Activated T-helper 1 cell treated with anti-CD3 and anti-CD28 coated beads, Interleukin-12 subunit alpha, Interleukin-12 subunit beta, Interleukin-2, Interleukin-4 antibody, amounts not matched to agents 30 ng/mL and 10 ng/mL and 1 ng/mL, durations not matched to agents 14 hours and 24 hours and 36 hours (primary cell): ENCODE measurements at regions not wholly inside any gene's neighbourhood (a gene's known extent, or its start where the extent isn't known, plus 50 kb on each side); places are given as distances from the start of the nearest gene placed in this dataset.
"Not testable (repeated sequence)": the region's sequence is repeated elsewhere in the genome, so short reads cannot be mapped to it uniquely, and the experiment has no call there.

ENCODE experiments used
- DNase-seq: peaks from one replicate; pipeline ENCODE4 v3.0.0; 2021; ENCODE audit warnings: low spot score
- H3K27ac Mint-ChIP-seq: one replicate; pipeline ENCODE4 v1.8.0; 2021; ENCODE audit warnings: mild to moderate bottlenecking, mixed read lengths
- H3K27me3 Mint-ChIP-seq: one replicate; pipeline ENCODE4 v1.8.0; 2022; ENCODE audit warnings: mild to moderate bottlenecking, moderate library complexity, mixed read lengths; ENCODE audit not compliant: insufficient read depth
- H3K36me3 Mint-ChIP-seq: one replicate; pipeline ENCODE4 v1.8.0; 2021; ENCODE audit warnings: low read depth, mixed read lengths
- H3K4me1 Mint-ChIP-seq: one replicate; pipeline ENCODE4 v1.8.0; 2021; ENCODE audit warnings: low read depth, mixed read lengths
- H3K4me3 Mint-ChIP-seq: one replicate; pipeline ENCODE4 v1.8.0; 2021; ENCODE audit warnings: mild to moderate bottlenecking, moderate library complexity, mixed read lengths
- H3K9me3 Mint-ChIP-seq: one replicate; pipeline ENCODE4 v1.8.0; 2021; ENCODE audit warnings: mixed read lengths
- intact Hi-C: fragments of 100-400 bp; cut with micrococcal nuclease; formaldehyde crosslinking; loops from one replicate; pipeline ENCODE4 v1.15.1; 2024

GRCh38 chr7:108848486-108848885, 278.8 kb downstream of the DNAJB9 start:
- Mint-ChIP-seq H3K9me3 (no peaks in the 10 kb centered on the region), H3K27me3 (no peaks in the 10 kb centered on the region), H3K36me3 (no peaks in the 10 kb centered on the region), H3K4me1 (no peaks in the 10 kb centered on the region), H3K4me3 (no peak overlapping the region), H3K27ac (no peak overlapping the region)
- DNase-seq, result no peak
- intact Hi-C loops, result no loop called here

GRCh38 chr7:108860615-108861014, 290.9 kb downstream of the DNAJB9 start:
- H3K4me1 Mint-ChIP-seq, result no peaks in the 10 kb centered on the region
- H3K27ac Mint-ChIP-seq, result no peak overlapping the region
- no peak for DNase-seq
- H3K9me3 Mint-ChIP-seq, result peaks cover 5% of the 10 kb centered on the region
- H3K36me3 Mint-ChIP-seq, result no peaks in the 10 kb centered on the region
- H3K4me3 Mint-ChIP-seq, result no peak overlapping the region
- peaks cover 1% of the 10 kb centered on the region for H3K27me3 Mint-ChIP-seq
- intact Hi-C loops, result no loop called here

GRCh38 chr7:108861071-108861470, 291.4 kb downstream of the DNAJB9 start:
- H3K36me3 Mint-ChIP-seq, result no peaks in the 10 kb centered on the region

GRCh38 chr7:108863227-108863848, 293.7 kb downstream of the DNAJB9 start:
- Mint-ChIP-seq H3K9me3 (peaks cover 5% of the 10 kb centered on the region), H3K36me3 (no peaks in the 10 kb centered on the region), H3K4me1 (no peaks in the 10 kb centered on the region), H3K27ac (no peak overlapping the region), H3K27me3 (peaks cover 1% of the 10 kb centered on the region), H3K4me3 (no peak overlapping the region)
- DNase-seq, result no peak
- intact Hi-C loops, result no loop called here

More at GRCh38 chr7:108861071-108861470, 291.4 kb downstream of the DNAJB9 start:
- DNase-seq, result no peak
- peaks cover 1% of the 10 kb centered on the region for H3K27me3 Mint-ChIP-seq
- intact Hi-C loops, result no loop called here
- no peak overlapping the region for H3K4me3 Mint-ChIP-seq
- no peaks in the 10 kb centered on the region for H3K4me1 Mint-ChIP-seq
- H3K9me3 Mint-ChIP-seq, result peaks cover 5% of the 10 kb centered on the region
- no peak overlapping the region for H3K27ac Mint-ChIP-seq

- Mint-ChIP-seq H3K36me3 (no peaks in the 10 kb centered on the region), H3K27ac (no peak overlapping the region), H3K4me3 (no peak overlapping the region), H3K4me1 (no peaks in the 10 kb centered on the region), H3K27me3 (no peaks in the 10 kb centered on the region), H3K9me3 (no peaks in the 10 kb centered on the region)
- intact Hi-C loops, result no loop called here
- no peak for DNase-seq
Measured at GRCh38 chr7:108869070-108869469, 299.4 kb downstream of the DNAJB9 start.

GRCh38 chr7:108875139-108875538, 305.5 kb downstream of the DNAJB9 start:
- DNase-seq, result no peak
- intact Hi-C loops, result no loop called here
- Mint-ChIP-seq H3K27ac (no peak overlapping the region), H3K27me3 (no peaks in the 10 kb centered on the region), H3K4me1 (no peaks in the 10 kb centered on the region), H3K9me3 (peaks cover 7% of the 10 kb centered on the region), H3K4me3 (no peak overlapping the region), H3K36me3 (no peaks in the 10 kb centered on the region)

GRCh38 chr7:108890862-108891261, 321.2 kb downstream of the DNAJB9 start:
- no peaks in the 10 kb centered on the region for H3K9me3 Mint-ChIP-seq
- no peaks in the 10 kb centered on the region for H3K36me3 Mint-ChIP-seq
- no peak overlapping the region for H3K27ac Mint-ChIP-seq
- intact Hi-C loops, result no loop called here
- no peak for DNase-seq
- H3K4me3 Mint-ChIP-seq, result no peak overlapping the region
- no peaks in the 10 kb centered on the region for H3K27me3 Mint-ChIP-seq
- H3K4me1 Mint-ChIP-seq, result no peaks in the 10 kb centered on the region

- Mint-ChIP-seq H3K4me1 (no peaks in the 10 kb centered on the region), H3K36me3 (no peaks in the 10 kb centered on the region), H3K27ac (no peak overlapping the region), H3K4me3 (no peak overlapping the region), H3K9me3 (no peaks in the 10 kb centered on the region), H3K27me3 (peaks cover 3% of the 10 kb centered on the region)
- intact Hi-C loops, result no loop called here
- DNase-seq, result no peak
Measured at GRCh38 chr7:108908456-108908855, 338.8 kb downstream of the DNAJB9 start.

GRCh38 chr7:108911016-108911415, 341.3 kb downstream of the DNAJB9 start:
- intact Hi-C loops, result no loop called here
- DNase-seq, result no peak
- no peak overlapping the region for H3K4me3 Mint-ChIP-seq
- no peak overlapping the region for H3K27ac Mint-ChIP-seq
- no peaks in the 10 kb centered on the region for H3K4me1 Mint-ChIP-seq
- H3K27me3 Mint-ChIP-seq, result peaks cover 3% of the 10 kb centered on the region
- H3K9me3 Mint-ChIP-seq, result peaks cover 15% of the 10 kb centered on the region
- no peaks in the 10 kb centered on the region for H3K36me3 Mint-ChIP-seq

- intact Hi-C loops, result no loop called here
- no peak for DNase-seq
- H3K4me1 Mint-ChIP-seq, result no peaks in the 10 kb centered on the region
- no peaks in the 10 kb centered on the region for H3K36me3 Mint-ChIP-seq
- no peak overlapping the region for H3K27ac Mint-ChIP-seq
- no peaks in the 10 kb centered on the region for H3K27me3 Mint-ChIP-seq
- peaks cover 24% of the 10 kb centered on the region for H3K9me3 Mint-ChIP-seq
- no peak overlapping the region for H3K4me3 Mint-ChIP-seq
Measured at GRCh38 chr7:108920490-108920889, 350.8 kb downstream of the DNAJB9 start.

GRCh38 chr7:108943048-108943447, 373.4 kb downstream of the DNAJB9 start:
- H3K27ac Mint-ChIP-seq, H3K4me3 Mint-ChIP-seq, DNase-seq, H3K36me3 Mint-ChIP-seq, H3K27me3 Mint-ChIP-seq, H3K4me1 Mint-ChIP-seq, intact Hi-C loops: not testable (repeated sequence)
- H3K9me3 Mint-ChIP-seq, result peaks cover 13% of the 10 kb centered on the region

- no peaks in the 10 kb centered on the region for H3K27me3 Mint-ChIP-seq
Measured at GRCh38 chr7:108947526-108947925, 377.9 kb downstream of the DNAJB9 start.

GRCh38 chr7:108972004-108972403, 402.3 kb downstream of the DNAJB9 start:
- DNase-seq, result no peak
- no peaks in the 10 kb centered on the region for H3K27me3 Mint-ChIP-seq
- H3K4me3 Mint-ChIP-seq, result no peak overlapping the region
- H3K27ac Mint-ChIP-seq, result no peak overlapping the region
- intact Hi-C loops, result no loop called here
- H3K4me1 Mint-ChIP-seq, result no peaks in the 10 kb centered on the region
- H3K9me3 Mint-ChIP-seq, result no peaks in the 10 kb centered on the region
- no peaks in the 10 kb centered on the region for H3K36me3 Mint-ChIP-seq

More at GRCh38 chr7:108947526-108947925, 377.9 kb downstream of the DNAJB9 start:
- DNase-seq, result no peak
- no peak overlapping the region for H3K4me3 Mint-ChIP-seq
- no peaks in the 10 kb centered on the region for H3K4me1 Mint-ChIP-seq
- peaks cover 3% of the 10 kb centered on the region for H3K9me3 Mint-ChIP-seq
- intact Hi-C loops, result no loop called here
- no peak overlapping the region for H3K27ac Mint-ChIP-seq
- H3K36me3 Mint-ChIP-seq, result no peaks in the 10 kb centered on the region

GRCh38 chr7:108973075-108973474, 403.4 kb downstream of the DNAJB9 start:
- H3K27me3 Mint-ChIP-seq, result no peaks in the 10 kb centered on the region
- H3K36me3 Mint-ChIP-seq, result no peaks in the 10 kb centered on the region

More at GRCh38 chr7:108973075-108973474, 403.4 kb downstream of the DNAJB9 start:
- Mint-ChIP-seq H3K4me1 (no peaks in the 10 kb centered on the region), H3K27ac (no peak overlapping the region), H3K4me3 (no peak overlapping the region), H3K9me3 (peaks cover 4% of the 10 kb centered on the region)
- intact Hi-C loops, result no loop called here
- DNase-seq, result no peak
